Large intestine (tissue), 3 donors: ENCODE measurements at regions not wholly inside any gene's neighbourhood (a gene's known extent, or its start where the extent isn't known, plus 50 kb on each side); places are given as distances from the start of the nearest gene placed in this dataset.

Source experiments
- DNase-seq, 2 donors: peaks; one replicate each; pipeline versions ENCODE4 v3.0.0 to v3.0.0-alpha.2; 2013
- H3K27ac ChIP-seq: one replicate; pipeline ENCODE4 v1.5.1; 2013; ENCODE audit warnings: low read length
- H3K27me3 ChIP-seq: 2 replicates; pipeline ENCODE4 v1.6.1; 2013; ENCODE audit warnings: low read length; ENCODE audit not compliant: control insufficient read depth, insufficient read depth
- H3K36me3 ChIP-seq: 2 replicates; pipeline ENCODE4 v1.6.1; 2013; ENCODE audit warnings: low read length; ENCODE audit not compliant: control insufficient read depth, insufficient read depth
- H3K4me1 ChIP-seq: one replicate; pipeline ENCODE4 v1.6.1; 2013; ENCODE audit warnings: low read length; ENCODE audit not compliant: control insufficient read depth, insufficient read depth
- H3K4me3 ChIP-seq: one replicate; pipeline ENCODE4 v1.5.1; 2013; ENCODE audit warnings: low read length
- H3K9me3 ChIP-seq: one replicate; pipeline ENCODE4 v1.6.1; 2013; ENCODE audit warnings: mild to moderate bottlenecking, low read depth, low read length, moderate library complexity; ENCODE audit not compliant: control insufficient read depth
- WGBS: methylation state at CpG from one replicate; pipeline ENCODE4 v1.1.5; 2013; ENCODE audit warnings: low lambda C conversion rate; ENCODE audit not compliant: insufficient coverage; 5-methylcytosine and 5-hydroxymethylcytosine counted together

GRCh38 chr14:101071493-101071906, 168.0 kb upstream of the RTL1 start:
- H3K4me1 ChIP-seq = peaks cover 14% of the 10 kb centered on the region
- no peaks in the 10 kb centered on the region for H3K36me3 ChIP-seq
- H3K27ac ChIP-seq = no peak overlapping the region
- H3K4me3 ChIP-seq = no peak overlapping the region
- H3K9me3 ChIP-seq = no peaks in the 10 kb centered on the region
- H3K27me3 ChIP-seq = peaks cover 14% of the 10 kb centered on the region
- no CpG with 5 or more reads among the region's 12 CpGs for WGBS
- DNase-seq = no peak

DNA sequence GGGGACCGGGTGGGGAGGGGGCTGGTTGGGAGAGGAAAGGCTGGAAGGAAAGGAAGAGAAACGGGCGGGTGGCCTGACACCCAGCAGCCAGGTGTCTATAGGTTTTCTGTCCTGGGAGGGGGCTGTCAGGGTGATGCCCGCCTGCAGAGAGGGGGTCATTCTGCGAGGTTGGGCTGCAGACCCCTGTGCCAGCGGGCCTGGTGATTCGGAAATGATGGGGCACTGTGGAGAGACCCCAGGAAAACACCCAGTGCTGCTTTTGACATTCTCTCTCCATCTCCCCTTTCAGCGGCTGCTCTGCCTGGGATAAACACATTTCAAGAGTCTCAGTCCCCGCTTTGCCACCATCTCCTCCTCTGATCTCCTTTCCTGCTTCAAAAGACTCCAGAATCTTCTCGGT, 168.5 kb upstream of the RTL1 start:
- no peak overlapping the region for H3K4me3 ChIP-seq
- 100% methylated on average over 1 of the region's 10 CpGs for WGBS
- DNase-seq = no peak
- no peak overlapping the region for H3K27ac ChIP-seq
- H3K27me3 ChIP-seq = peaks cover 19% of the 10 kb centered on the region
- H3K36me3 ChIP-seq = no peaks in the 10 kb centered on the region
- peaks cover 16% of the 10 kb centered on the region for H3K4me1 ChIP-seq
- H3K9me3 ChIP-seq = no peaks in the 10 kb centered on the region

- WGBS = no CpG with 5 or more reads among the region's 16 CpGs
- peaks cover under 1% of the 10 kb centered on the region for H3K9me3 ChIP-seq
- no peak for DNase-seq
- H3K27ac ChIP-seq = no peak overlapping the region
- peaks cover 18% of the 10 kb centered on the region for H3K4me1 ChIP-seq
- no peak overlapping the region for H3K4me3 ChIP-seq
- H3K27me3 ChIP-seq = peaks cover 24% of the 10 kb centered on the region
- H3K36me3 ChIP-seq = no peaks in the 10 kb centered on the region
These were observed 169.0 kb upstream of the RTL1 start for GRCh38 chr14:101072531-101072930.

GRCh38 chr14:101072945-101073597, 169.5 kb upstream of the RTL1 start:
- DNase-seq = peak; percentile 94 to 96
- no CpG with 5 or more reads among the region's 28 CpGs for WGBS
- peaks cover 6% of the 10 kb centered on the region for H3K9me3 ChIP-seq
- H3K27me3 ChIP-seq = peaks cover 29% of the 10 kb centered on the region
- H3K36me3 ChIP-seq = no peaks in the 10 kb centered on the region
- H3K27ac ChIP-seq = no peak overlapping the region
- no peak overlapping the region for H3K4me3 ChIP-seq
- peaks cover 18% of the 10 kb centered on the region for H3K4me1 ChIP-seq

DNA sequence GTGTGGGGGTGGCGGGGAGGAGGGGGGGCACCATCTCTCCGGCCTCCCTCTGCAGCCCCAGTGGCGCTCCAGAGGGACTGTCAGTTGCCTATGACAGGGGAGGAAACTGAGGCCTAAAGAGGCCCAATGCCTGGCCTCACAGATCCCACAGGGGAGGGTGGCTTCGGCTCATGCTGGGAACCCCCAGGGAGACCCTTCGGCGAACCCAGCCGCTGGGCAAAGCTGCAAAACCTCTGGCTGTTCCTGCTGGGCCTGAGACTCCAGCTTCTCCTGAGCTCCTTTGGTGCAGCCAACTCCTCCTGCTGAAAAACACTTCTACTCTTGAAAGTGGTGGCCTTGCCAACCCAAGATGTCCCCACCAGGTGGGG, 170.1 kb upstream of the RTL1 start:
- no peaks in the 10 kb centered on the region for H3K36me3 ChIP-seq
- H3K4me3 ChIP-seq = no peak overlapping the region
- H3K27ac ChIP-seq = no peak overlapping the region
- H3K9me3 ChIP-seq = peaks cover 6% of the 10 kb centered on the region
- DNase-seq = no peak
- peaks cover 34% of the 10 kb centered on the region for H3K27me3 ChIP-seq
- WGBS = no CpG with 5 or more reads among the region's 7 CpGs
- H3K4me1 ChIP-seq = peaks cover 18% of the 10 kb centered on the region

DNA sequence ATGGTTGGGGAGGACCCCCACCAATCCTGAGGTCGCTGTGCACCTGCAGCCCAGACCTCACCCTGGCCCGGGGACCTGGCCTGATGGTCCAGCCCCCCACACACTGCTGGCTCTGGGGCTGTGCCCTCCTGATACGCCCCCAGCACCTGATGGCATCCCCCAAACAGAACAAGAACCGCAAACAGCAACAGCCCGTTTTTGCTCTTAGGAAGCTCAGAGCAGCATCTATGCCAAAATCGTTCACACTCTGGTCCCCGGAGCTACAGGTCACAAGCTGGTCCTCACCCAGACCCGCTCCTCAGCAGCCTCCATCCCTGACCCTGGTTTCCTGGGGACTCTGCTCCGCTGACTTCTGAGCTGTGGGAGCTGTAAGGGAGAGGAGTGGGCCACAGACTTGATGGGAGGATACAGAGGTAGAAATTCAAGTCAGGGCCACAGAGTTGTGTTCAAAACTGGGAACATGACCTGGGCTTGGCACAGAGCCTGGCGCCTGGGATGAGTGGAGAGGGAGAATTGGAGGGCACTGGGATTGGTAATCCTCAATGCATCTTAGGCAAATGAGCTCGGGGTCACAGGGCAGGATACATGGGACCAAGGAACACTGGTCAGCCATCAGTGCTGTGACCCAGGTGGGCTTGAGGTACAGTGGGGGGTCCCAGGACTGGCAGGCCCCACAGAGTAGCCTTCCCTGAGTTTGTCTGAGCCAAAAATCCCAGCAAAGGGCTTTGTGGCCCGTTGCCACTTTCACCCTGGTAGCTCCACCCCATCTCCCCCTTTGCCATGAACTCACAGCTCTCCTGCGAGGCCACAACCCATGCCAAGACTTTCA, 170.9 kb upstream of the RTL1 start:
- DNase-seq = no peak
- Histone ChIP-seq H3K27ac (no peak overlapping the region), H3K36me3 (no peaks in the 10 kb centered on the region), H3K4me1 (peaks cover 18% of the 10 kb centered on the region), H3K4me3 (no peak overlapping the region), H3K9me3 (peaks cover 6% of the 10 kb centered on the region), H3K27me3 (peaks cover 40% of the 10 kb centered on the region)
- WGBS = no CpG with 5 or more reads among the region's 13 CpGs

DNA sequence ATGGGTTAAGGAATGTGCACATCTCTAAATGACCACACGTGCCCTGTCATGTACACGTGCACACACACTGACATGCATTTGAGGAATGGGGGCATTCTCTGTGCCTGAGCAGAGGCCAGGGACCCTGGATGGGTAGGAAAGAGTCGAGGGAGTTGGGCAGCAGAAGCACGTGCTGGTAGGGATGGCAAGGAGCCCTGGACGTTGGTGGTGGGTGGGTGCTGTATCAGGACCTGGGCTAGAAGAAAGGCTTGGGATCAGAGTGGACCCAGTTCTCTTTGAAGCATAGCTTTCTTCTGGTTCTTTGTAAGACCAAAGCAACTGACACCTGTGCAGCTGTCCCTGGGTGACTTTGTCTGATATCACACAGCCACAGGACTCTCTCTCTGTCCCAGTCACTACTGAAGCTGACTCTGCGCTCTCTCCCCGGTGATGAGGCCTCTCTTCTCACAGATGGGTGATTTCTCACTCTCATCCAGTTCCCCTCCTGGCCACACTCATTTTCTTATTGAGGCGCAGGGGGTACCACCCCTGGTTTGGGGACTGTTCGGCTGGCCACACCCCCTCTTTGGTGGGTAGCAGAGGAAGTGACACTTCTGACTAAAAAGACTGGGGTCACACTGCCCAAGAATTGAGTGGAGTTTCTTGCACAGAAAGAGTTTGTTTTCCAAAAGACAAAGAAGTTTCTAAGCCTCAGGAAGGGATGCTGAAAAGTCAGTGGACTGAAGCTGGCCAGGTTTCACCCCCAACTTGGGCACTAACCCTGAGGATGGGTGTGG, 171.7 kb upstream of the RTL1 start:
- Histone ChIP-seq H3K27me3 (peaks cover 44% of the 10 kb centered on the region), H3K27ac (no peak overlapping the region), H3K36me3 (no peaks in the 10 kb centered on the region), H3K9me3 (peaks cover 6% of the 10 kb centered on the region), H3K4me1 (peaks cover 18% of the 10 kb centered on the region), H3K4me3 (no peak overlapping the region)
- no CpG with 5 or more reads among the region's 9 CpGs for WGBS
- no peak for DNase-seq

DNA sequence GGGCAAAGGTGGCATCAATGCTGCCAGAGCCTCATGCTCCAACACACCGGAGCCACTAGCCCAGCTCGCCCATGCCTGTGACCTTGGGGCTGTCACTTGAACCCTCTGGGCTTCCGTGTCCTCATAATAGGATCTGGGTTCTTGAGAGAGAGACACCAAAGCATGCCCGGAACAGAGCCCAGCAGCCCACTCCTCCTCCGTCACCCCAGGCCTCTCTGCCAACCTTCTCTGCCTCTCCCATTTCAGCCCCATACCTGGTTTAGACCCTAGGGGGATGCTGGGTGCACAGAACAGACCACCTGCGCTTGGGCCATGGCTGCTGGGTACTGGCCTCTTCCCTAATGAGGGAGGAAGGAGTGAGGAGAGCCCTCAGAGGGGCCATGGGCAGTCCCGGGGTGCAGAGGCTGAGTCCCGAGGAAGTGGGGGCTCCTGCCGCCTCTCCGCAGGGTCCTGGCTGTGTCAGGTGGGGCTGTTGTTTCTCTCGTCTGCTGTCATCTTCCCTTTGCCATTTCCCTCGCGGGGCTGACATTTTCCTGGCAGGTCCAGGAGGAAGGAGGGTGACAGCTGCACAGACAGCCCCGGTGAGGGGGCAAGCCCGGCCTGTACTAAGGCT, 172.4 kb upstream of the RTL1 start:
- Histone ChIP-seq H3K4me3 (no peak overlapping the region), H3K4me1 (peaks cover 18% of the 10 kb centered on the region), H3K27me3 (peaks cover 44% of the 10 kb centered on the region), H3K27ac (no peak overlapping the region), H3K9me3 (peaks cover 6% of the 10 kb centered on the region), H3K36me3 (no peaks in the 10 kb centered on the region)
- DNase-seq = no peak
- WGBS = no CpG with 5 or more reads among the region's 15 CpGs

DNA sequence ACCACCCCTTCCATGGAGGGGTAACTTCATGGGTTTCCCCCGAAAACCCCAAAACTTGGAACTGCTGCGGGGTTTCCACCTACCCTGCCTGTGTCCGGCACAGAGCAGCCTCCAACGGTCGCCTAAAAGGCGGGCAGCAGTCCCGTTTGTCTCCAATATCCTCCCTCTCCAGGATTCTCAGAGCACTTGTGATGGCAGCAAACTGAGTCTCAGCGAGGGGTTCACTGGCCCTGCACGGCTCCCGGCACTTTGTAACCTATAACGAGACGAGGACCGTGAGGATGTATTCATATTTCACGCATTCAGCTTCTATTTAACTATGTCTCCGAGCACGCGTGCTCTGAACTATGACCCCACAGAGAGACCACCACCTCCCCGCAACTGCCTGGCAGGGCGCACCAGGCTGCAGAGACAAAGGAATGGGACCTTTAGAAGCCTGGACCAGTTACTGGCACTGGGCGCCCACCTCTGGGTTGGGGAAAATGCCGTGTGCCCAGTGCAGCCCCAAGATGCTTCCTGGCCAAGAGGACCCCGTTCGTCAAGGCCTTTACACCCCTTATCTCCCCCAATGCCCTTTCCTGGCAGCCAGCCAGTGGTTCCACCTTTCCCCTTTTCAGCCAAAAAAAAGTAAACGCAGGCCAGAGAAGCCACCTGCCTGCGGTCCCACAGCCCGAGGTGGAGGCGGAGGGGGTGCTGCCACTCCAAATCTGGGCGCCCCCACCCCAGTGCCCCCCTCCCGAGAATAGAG, 173.1 kb upstream of the RTL1 start:
- Histone ChIP-seq H3K4me3 (no peak overlapping the region), H3K27me3 (peaks cover 44% of the 10 kb centered on the region)
- no peak for DNase-seq

More for the DNA sequence above, 173.1 kb upstream of the RTL1 start:
- H3K27ac ChIP-seq = no peak overlapping the region
- peaks cover 18% of the 10 kb centered on the region for H3K4me1 ChIP-seq
- peaks cover 6% of the 10 kb centered on the region for H3K9me3 ChIP-seq
- no CpG with 5 or more reads among the region's 29 CpGs for WGBS
- H3K36me3 ChIP-seq = no peaks in the 10 kb centered on the region
